ENCODE measurements at regions not wholly inside any gene's neighbourhood (a gene's known extent, or its start where the extent isn't known, plus 50 kb on each side); places are given as distances from the start of the nearest gene placed in this dataset.

GRCh38 chr1:221157026-221157761 is 278.0 kb downstream of the HLX start:
- DNase-seq (ENCODE audit: low read depth in 2 of 3, low spot score in 1 of 3), result no peak

- DNase-seq (ENCODE audit: low read depth in 2 of 3, low spot score in 1 of 3), result no peak
Observed at GRCh38 chr1:221159608-221160007, 280.4 kb downstream of the HLX start.

GRCh38 chr1:221161571-221162041 is 282.4 kb downstream of the HLX start:
- no peak for DNase-seq (ENCODE audit: low read depth in 2 of 3, low spot score in 1 of 3)

GRCh38 chr1:221162352-221162751 is 283.1 kb downstream of the HLX start:
- no peak for DNase-seq (ENCODE audit: low read depth in 2 of 3, low spot score in 1 of 3)

- no peak for DNase-seq (ENCODE audit: low read depth in 2 of 3, low spot score in 1 of 3)
Observed at GRCh38 chr1:221162939-221163338, 283.7 kb downstream of the HLX start.

GRCh38 chr1:221164029-221164428 is 284.8 kb downstream of the HLX start:
- no peak for DNase-seq (ENCODE audit: low read depth in 2 of 3, low spot score in 1 of 3)

GRCh38 chr1:221164951-221165838 is 286.0 kb downstream of the HLX start:
- no peak for DNase-seq (ENCODE audit: low read depth in 2 of 3, low spot score in 1 of 3)

- no peak for DNase-seq (ENCODE audit: low read depth in 2 of 3, low spot score in 1 of 3)
Observed at GRCh38 chr1:221165839-221166500, 286.7 kb downstream of the HLX start.

- DNase-seq (ENCODE audit: low read depth in 2 of 3, low spot score in 1 of 3), result no peak
Observed at GRCh38 chr1:221166559-221167318, 287.5 kb downstream of the HLX start.

- no peak for DNase-seq (ENCODE audit: low read depth in 2 of 3, low spot score in 1 of 3)
Observed at GRCh38 chr1:221169447-221169889, 290.2 kb downstream of the HLX start.

GRCh38 chr1:221170171-221170570 is 290.9 kb downstream of the HLX start:
- DNase-seq (ENCODE audit: low read depth in 2 of 3, low spot score in 1 of 3), result no peak

GRCh38 chr1:221171768-221172167 is 292.5 kb downstream of the HLX start:
- no peak for DNase-seq (ENCODE audit: low read depth in 2 of 3, low spot score in 1 of 3)

GRCh38 chr1:221172841-221173240 is 293.6 kb downstream of the HLX start:
- DNase-seq (ENCODE audit: low read depth in 2 of 3, low spot score in 1 of 3), result no peak

GRCh38 chr1:221174330-221174993 is 295.2 kb downstream of the HLX start:
- no peak for DNase-seq (ENCODE audit: low read depth in 2 of 3, low spot score in 1 of 3)

- no peak for DNase-seq (ENCODE audit: low read depth in 2 of 3, low spot score in 1 of 3)
Observed at GRCh38 chr1:221175249-221175648, 296.0 kb downstream of the HLX start.

GRCh38 chr1:221180704-221181368 is 301.6 kb downstream of the HLX start:
- DNase-seq (ENCODE audit: low read depth in 2 of 3, low spot score in 1 of 3), result no peak

- DNase-seq (ENCODE audit: low read depth in 2 of 3, low spot score in 1 of 3), result no peak
Observed at GRCh38 chr1:221182791-221183533, 303.7 kb downstream of the HLX start.

GRCh38 chr1:221184131-221184794 is 305.0 kb downstream of the HLX start:
- DNase-seq (ENCODE audit: low read depth in 2 of 3, low spot score in 1 of 3), result no peak

GRCh38 chr1:221187174-221187573 is 307.9 kb downstream of the HLX start:
- no peak for DNase-seq (ENCODE audit: low read depth in 2 of 3, low spot score in 1 of 3)
